Activated naive CD4-positive, alpha-beta T cell treated with anti-CD3 and anti-CD28 coated beads, Interleukin-2, amount 50 U/mL, for 16 hours (primary cell): ENCODE measurements at regions not wholly inside any gene's neighbourhood (a gene's known extent, or its start where the extent isn't known, plus 50 kb on each side); places are given as distances from the start of the nearest gene placed in this dataset.

Source experiments
- DNase-seq: peaks from one replicate; pipeline ENCODE4 v3.0.0-alpha.2; 2020

DNA sequence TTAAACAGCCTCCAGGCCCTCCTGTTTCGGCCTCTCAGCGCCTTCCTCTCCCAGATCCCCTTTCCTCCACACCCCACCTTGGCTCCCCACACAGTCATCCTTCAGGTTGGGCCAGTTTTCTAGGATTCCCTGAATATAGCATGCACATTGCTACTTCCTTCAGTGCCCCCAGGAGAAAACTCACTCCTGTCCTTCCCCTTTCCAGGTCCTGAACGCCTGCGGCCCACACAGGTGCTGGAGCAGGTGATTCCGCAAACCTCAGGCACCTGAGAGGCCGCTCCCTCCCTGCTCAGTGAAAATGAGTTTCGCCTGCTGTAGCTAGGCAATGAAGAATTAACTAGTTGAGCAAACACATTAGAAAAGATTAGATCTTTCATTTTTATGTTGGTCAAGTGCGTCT lies 185.0 kb downstream of the MED10 start:
- DNase-seq = no peak

DNA sequence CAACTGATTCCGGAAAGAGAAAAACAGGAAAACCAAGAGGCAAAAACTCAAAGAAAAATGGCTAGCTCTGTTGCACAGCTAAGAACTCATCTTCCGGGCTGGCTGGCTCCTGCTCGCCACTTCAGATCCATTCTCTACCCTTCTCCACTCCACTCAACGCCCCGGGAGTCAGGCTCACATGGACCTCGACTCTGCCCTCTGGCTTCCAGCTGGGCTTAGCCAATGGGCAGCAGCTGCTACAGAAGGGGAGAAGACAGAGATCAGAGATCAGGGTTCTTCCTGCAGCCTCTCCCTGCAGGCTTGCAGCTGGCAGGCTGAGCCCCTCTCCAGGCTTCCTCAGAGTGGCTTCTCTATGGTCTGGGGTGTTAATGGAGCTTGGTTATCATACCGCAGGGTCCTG lies 187.5 kb downstream of the MED10 start:
- no peak for DNase-seq

DNA sequence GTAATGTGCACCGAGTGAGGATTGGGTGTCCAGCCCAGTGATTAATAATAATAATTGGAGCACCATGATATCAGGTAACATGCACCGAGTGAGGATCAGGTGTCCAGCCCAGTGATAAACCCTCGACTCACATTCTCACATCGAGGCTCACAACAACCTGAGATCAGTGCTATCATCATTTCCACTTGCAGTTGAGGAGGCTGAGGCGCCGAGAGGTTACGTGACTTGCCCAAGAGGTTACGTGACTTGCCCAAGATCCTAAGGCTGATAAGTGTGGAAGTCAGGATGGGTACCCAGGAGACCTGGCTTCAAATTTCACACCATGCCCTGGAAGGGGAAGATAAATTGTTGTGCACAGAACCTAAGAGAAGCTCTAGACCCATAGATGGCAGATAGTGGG lies 189.4 kb downstream of the MED10 start:
- no peak for DNase-seq

DNA sequence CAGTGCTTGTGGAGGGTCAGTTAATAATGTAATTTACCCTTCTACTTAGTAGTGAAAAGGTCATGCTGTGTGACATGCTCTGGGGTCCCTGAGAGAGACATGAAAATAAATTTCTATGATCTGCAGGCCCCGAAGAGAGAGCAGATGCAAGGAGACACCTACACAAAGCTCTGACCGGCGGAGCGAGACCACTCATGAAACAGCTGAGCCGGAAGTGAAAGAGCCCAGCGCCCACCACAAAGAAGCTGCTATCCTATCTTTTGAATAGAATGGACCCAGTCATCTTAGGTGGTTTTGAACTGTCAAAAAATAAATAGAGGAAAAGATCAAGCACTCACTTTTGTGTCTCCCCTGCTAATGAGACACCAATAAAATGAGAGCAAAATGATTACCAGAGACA lies 190.0 kb downstream of the MED10 start:
- DNase-seq = no peak

DNA sequence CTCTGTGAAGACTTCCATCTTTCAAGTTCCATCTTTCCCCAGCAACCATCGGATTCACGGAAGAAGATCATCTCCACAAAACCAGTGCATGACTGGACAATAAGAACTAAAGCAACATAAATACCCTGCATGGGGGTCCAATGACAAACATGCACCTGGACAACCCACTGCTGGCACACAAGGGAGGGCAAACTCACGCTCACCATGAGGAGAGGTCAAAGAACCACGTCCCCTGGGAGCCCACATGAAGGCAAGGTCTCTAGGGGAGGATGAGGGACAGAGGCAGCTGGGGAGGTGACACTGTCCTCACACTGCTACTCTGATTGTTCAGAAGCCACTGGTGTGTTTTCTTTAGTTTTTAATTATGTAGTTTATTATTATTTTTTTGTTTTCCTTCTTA lies 190.8 kb downstream of the MED10 start:
- no peak for DNase-seq

DNA sequence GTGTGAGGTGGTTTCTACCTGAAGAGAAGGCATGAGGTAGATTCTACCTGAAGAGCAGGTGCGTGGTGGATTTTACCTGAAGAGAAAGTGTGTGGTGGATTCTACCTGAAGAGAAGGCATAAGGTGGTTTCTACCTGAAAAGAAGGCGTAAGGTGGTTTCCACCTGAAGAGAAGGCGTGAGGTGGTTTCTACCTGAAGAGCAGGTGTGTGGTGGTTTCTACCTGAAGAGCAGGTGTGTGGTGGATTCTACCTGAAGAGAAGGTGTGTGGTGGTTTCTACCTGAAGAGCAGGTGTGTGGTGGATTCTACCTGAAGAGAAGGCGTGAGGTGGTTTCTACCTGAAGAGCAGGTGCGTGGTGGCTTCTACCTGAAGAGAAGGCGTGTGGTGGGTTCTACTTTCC lies 192.8 kb downstream of the MED10 start:
- no peak for DNase-seq

DNA sequence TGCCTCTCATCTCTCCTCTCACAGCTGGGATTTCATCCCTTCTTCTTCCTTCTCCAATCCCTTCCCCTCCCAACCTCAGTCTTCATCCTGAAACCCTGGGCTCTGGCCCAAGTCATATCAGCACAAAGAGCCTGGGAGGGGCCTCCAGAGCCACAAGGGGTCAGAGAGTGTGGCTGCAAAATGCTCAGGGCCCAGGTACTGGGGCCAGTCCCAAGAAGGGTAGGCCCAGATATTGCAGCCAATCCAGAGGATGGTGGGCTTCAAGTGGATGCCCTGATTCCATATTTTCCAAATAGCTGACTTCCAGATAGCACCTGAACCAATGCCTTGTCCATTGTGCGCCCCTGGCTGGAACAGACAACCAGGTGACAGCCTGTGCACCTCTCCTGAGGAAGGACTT lies 193.9 kb downstream of the MED10 start:
- no peak for DNase-seq

DNA sequence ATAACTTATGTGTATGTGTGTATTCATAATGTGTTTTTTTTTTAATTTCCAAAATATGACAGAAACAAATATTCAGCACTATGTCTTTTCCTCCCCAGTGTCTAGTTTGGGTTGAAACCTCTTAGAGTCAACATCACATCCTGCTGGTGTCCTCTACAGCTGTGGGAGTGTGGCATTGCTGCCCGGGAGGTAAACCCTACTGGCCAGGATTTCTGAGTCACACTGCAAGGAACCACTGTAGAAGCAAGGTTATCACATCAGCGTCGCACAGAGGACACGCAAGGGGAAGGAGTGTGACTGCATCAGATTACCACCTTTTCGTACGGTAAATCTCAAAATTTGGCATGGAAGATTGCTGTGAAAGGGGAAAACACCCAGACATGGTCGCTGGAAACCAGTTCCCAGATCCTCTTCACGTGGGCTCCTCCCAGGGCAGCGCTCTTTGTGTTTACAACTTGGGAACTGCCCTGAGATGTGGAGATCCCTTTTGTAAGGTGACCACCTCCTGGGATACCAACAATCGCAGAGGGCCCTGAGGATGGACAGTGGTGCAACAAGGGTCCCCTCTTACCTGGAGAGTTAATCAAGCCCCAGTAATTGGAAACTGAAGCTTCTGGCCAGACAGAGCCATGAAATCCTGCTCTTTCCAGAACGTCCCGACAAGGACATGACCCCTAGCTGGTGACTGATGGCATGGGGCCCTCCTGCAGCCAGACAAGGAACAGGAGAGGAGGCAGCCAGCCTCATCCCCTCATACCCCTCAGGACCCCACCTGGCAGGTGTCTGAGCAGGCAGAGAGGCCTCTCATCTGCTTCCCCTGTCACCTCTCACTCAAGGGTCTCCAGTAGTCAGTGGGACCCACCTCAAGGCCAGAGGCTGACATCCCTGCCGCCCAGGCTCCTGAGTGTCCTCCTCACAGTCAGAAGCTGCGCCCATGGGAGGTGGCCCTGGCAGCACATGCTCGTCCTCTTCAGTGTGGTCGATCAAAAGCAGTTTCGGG lies 194.7 kb downstream of the MED10 start:
- DNase-seq = no peak

DNA sequence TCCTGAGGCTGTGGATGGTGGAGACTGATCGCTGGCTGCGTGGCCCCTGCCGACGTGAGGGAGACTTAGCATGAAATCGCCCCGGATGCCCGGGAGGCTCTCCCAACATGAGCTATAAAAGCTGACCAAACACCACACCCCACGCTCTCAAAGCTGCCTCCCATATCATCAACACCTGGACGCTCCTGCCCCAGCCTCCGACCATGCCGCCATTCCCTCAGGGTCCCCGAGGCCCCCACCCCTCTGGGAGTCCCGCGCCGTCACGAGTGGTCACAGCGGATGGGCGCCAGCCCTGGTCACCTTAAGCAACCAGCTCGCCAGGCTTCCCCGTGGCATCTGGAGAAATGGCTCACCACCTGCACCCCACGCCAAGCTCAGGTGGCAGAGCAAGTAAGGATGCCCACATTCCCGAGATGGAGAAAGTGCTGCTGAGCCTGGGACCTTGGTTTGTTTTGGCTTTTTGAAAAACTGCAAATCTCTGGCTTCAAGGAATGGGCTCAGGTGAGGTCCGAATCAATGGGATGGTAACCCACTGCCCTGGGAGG lies 196.0 kb downstream of the MED10 start:
- no peak for DNase-seq

DNA sequence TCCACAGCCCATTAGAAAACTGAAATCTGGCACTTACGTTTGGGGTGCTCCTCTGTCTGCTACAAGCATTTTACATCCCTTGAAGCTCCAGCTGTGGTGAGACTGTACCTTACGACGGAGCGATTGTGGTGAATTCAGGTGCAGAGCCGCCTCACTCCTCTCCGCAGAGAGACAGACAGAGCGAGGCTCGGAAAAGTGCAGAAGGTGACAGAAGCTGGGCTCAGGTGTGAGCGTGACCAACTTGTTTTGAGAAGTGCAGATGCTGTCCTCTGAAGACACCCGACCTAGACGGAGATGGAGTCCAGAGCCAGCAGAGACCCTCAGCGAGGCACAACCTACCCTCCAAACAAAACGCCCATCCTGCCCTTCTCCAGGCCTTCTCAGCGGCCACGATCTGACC lies 196.5 kb downstream of the MED10 start:
- no peak for DNase-seq

DNA sequence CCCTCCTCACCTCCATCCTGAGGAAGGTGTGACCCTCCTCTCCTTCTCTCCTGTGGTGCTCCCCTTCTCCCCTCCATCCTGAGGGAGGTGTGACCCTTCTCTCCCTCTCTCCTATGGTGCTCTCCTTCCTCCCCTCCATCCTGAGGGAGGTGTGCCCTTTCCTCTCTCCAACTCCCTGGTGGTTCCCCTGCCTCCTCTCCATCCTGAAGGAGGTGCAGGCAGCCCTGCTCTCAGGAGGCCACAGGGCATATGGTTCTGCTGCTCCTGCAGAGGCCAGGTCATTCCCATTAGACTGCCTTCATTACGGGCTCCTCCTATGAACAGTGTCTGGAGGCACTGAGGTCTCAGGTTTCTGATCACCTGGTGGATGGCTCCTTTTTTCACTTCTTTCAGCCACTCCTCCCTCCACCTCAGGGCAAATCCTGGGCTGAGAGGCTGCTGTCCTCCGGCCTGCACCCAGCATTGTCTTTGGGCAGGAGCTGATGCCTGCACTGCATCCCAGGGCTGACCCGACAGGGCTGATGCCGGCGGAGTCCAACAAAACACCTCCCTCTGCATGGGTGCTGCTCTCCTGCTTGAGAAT lies 197.1 kb downstream of the MED10 start:
- no peak for DNase-seq

DNA sequence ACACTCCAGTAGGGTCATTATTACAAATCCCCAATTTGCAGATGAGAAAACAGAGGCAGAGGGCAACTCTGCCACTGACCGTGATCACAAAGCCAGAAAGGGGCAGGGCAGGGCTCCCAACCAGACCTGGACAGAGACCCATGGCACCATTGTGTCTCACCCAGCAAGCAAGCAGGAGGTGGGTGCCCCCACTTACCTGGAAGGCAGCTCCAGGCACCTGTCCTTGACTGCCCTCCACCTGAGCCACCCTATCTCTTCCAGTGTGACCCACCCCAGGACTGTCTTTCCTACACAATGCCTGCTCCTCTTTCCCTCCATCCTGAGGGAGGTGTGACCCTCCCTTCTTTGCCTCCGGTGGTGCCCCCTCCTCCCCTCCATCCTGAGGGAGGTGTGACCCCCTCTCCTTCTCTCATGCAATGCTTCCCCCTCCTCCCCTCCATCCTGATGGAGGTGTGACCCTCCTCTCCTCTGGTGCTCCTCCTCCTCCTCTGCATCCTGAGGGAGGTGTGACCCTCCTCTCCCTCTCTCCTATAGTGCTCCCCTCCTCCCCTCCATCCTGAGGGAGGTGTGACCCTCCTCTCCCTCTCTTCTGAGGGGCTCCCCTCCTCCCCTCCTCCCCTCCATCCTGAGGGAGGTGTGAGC lies 198.0 kb downstream of the MED10 start:
- no peak for DNase-seq

DNA sequence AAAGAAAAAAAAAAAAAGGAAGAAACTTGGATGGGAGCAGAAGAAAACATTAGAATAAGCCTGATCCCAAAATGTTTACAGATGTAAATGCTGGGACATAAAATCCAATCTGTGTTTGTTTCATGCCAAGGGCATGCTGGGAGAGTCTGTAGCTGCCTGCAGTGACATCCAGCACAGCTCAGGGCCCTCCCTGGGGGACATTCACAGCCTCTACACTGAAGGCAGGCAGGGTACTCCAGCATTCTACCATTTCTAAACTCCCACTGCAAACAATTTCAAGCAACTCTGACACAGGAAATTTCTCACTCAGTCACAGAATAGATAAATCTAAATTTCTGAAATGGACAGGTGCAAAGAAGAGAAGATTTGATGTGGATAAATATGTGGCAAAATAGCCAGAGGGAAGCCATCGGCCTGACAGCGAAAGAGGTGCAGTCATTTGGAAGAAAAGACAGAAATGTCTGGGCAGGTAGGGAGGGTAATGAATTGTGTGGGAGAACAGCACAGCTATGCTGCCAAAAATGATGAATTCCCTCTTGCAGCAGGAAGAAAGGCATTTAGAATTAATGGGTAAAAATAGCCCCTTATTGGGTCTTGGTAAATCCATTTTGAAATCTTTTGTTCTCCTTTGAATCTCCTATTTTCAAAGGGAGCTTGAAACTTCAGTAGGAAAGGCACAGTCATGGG lies 199.4 kb downstream of the MED10 start:
- DNase-seq = no peak

DNA sequence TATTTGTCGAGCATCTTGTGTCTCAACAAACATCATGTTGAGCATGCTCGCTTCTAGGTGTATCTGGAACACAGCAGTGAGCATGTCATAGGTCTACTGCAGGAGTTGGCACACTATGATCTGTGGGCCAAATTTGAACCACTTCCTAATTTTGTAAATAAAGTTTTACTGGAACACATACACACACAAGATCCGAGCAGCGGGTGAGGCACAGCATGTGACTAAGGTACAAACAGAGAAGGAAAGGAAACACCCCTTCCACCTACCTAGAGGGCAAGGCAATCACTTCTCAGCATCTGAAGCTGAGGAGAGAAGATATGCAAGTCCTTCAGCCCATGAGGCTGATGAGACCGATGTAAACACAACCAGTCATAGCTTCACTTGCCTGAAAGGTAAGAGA lies 200.4 kb downstream of the MED10 start:
- DNase-seq = no peak

DNA sequence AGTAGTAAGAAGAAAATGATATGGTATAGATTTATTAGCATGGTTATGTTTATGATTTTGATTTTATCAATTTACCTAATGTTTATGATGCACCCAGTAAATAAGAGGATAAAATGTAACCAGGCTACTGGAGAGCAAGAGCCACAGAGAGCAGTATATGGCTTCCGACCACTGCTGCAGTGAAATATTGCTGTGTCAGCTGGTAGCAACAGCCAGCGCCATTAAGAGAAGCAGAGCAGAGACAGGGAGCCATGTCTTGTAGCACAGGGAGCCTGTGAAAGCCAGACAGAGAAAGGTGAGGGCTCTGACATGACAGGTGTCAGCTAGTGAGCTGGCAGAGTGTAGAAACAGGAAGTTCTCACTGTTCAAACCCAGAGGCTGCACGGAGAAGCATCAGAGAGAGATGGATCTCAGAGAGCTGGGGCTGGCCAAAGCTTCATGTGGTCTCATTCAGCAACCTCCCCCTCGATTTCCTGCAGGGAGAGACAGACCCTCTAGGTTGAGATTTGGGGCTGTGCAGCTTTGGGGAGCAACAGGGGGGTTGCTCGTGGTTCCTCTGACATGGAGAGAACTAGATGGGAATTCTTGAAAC lies 202.1 kb downstream of the MED10 start:
- DNase-seq = no peak

DNA sequence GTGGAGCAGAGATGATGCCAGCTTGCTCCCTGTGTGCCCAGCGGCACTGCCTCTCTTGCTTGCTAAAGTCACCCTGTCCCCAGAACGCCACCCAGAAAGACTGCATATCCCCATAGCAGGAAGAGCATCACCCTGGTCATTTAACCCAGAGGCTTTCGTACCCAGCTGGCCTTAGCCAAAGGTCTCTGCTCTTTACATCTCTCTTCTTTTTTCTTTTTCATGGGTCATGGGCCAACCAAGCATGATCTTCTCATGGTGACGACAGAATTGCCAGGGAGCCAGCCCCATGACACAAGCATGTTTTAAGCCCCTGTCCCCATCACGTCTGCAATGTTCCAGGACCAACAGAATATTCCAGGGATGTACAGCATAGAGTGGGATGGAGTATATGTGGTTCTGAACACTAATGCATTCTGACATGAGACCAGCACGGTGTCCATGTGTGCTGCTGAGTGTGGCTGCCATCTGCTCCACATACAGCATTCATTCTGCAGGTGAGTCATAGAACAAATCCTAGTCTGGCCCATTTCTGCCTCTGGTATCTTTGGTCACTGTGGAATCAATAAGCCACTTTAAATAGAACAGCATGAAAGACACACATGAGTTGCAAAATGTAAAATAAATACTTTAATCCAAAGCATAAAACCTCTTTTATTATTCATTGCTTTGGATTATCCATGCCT lies 203.0 kb downstream of the MED10 start:
- no peak for DNase-seq

DNA sequence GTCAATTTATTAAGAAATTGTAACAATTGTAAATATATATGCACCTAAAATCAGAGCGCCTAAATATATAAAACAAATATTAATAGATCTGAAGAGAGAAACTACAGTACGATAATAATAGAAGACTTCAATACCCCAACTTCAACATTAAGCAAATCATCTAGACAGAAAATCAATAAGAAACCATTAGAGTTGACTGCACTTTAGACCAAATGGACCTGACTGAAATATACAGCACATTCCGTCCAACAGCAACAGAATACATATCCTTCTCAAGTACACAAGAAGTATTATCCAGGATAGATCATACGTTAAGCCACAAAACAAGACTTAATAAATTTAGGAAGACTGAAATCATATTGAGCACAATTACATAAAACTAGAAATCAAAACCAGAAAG lies 208.7 kb downstream of the MED10 start:
- no peak for DNase-seq

DNA sequence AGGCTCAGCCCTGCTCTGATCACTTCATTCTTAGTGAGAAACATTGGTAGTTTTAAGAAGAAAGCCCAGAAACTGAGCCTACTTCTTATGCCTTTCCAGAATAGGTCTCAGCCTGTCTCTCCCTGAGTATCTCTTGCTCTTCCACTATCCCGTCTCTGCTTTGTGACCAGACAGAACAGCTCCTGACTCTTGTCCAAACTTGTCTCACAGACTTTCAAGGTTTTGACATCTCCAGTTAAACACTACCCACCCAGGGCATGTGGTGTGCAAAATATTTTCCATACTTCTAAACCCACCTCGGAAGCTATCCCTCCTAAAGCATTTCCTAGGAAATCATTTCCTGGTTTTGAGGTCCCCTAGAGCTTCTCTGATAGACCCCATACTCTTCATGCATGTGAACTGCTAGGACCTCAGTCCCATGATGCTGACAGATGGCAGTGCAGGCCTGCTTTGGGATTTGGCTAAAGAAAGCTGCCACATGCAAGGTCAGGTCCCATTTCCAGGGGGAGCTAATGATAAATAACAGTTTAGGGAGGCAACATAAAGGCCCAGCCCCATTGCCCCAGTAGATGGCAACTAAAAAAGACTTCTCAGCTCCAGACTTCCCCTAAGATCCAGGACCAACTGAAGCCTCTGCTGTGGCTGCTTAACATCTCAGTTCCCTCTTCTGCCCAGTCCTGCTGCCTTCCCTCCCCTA lies 211.5 kb downstream of the MED10 start:
- DNase-seq = no peak

DNA sequence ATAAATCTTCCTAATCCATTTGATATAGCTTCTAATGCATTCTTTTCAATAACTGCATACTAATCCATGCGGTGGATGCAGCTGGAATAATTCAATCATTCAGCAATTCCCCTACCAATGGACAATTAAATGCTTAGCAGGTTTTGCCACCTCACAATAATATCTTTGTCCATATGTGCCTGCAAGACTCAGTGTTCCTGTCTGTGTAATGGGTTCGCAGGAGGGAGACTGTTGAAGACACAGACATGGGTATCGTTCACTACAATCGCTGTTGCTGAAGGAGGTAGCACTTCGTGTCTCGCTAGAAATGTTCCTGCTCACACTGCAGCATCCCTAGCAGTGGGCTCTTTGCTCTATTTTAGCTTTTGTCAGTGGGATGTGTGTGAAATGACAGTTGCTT lies 214.4 kb downstream of the MED10 start:
- no peak for DNase-seq

DNA sequence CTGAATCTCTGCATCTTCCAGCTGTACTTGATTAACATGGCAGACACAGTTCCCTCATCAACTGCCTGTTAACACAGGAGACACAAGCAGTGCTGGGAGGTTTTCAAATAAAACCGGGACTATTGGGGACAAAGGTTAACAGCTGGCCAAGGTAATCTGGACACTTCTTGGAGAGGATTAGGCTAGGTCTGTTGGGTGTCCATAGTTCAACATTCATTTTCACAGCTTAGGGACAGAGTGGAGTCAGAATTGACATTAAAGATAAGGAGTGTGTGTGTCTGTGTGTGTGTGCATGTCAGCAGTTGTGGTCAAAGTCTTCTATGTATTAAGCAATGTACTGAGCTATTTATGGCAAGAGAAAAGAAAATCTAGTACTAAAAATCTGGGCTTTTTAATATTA lies 216.2 kb downstream of the MED10 start:
- DNase-seq = no peak

DNA sequence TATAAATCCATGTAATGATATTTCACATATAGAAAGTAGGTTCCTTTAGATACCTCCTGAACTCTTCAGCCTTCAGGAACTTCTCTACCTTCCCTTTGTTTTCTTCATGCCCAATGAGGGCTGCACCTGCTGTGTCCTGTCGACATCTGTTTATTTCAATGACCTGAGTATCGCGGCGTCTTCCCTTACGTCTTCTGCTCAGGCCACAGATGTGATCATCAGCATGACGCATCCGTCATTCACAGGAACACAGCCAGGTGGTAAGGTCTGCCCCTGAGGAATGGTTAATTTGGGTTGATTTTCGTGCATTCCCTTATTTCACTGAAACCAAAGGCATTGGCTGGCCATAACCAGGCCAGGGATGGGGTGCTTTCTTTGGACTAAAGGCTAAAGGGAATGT lies 217.1 kb downstream of the MED10 start:
- no peak for DNase-seq
